ENCODE measurements at regions not wholly inside any gene's neighbourhood (a gene's known extent, or its start where the extent isn't known, plus 50 kb on each side); places are given as distances from the start of the nearest gene placed in this dataset.

DNA sequence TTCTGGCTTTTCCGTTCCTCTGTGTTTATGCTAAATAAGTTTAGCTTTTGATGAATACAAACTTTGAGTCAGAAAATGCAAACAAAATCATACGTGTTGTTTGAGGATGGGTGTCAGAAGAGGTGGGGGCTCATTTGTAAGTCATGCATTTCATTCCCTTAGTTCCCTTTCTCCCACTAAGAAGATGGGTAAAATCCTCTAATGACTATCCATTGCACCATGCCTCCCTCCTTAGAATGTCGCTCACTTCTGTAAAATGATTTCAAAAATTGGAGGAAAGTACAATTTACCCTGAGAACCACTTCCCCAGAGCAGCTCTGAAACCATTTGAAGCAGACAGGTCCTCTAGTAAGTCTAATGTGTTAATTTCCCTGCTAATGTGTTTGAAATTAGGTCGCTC, 629.6 kb upstream of the VRK2 start:
- TF ChIP-seq CTCF (IDR thresholded peaks at IDR 0.05; ENCODE audit: low read length) (no peak), EZH2 (optimal IDR thresholded peaks at IDR 0.05; ENCODE audit: low read depth, low read length) (no peak), EZH2phosphoT487 (IDR thresholded peaks at IDR 0.05; ENCODE audit: low read length) (no peak)
